ENCODE measurements at regions not wholly inside any gene's neighbourhood (a gene's known extent, or its start where the extent isn't known, plus 50 kb on each side); places are given as distances from the start of the nearest gene placed in this dataset.

GRCh38 chr6:80522576-80522975 is 416.1 kb downstream of the BCKDHB start:
- TF ChIP-seq ZBTB4 (CRISPR knock-in tag; IDR thresholded peaks at IDR 0.05) (no peak), ZBTB40 (IDR thresholded peaks at IDR 0.05; ENCODE audit: borderline replicate concordance) (no peak), CHD1 (IDR thresholded peaks at IDR 0.05; ENCODE audit: low read depth, low read length) (no peak), ATF2 (IDR thresholded peaks at IDR 0.05; ENCODE audit: low read length) (no peak), SIN3A (IDR thresholded peaks at IDR 0.05; ENCODE audit: low read depth, low read length) (no peak), IRF4 (IDR thresholded peaks at IDR 0.05; ENCODE audit: low read depth, low read length) (no peak), RCOR1 (conservative IDR thresholded peaks at IDR 0.05; ENCODE audit: low read depth, low read length) (no peak)
- Histone ChIP-seq H3K79me2 (ENCODE audit: control insufficient read depth, insufficient read depth, low read length) (no peaks in the 10 kb centered on the region), H2AFZ (ENCODE audit: control insufficient read depth, low read depth, low read length) (no peak overlapping the region), H4K20me1 (ENCODE audit: control insufficient read depth, insufficient read depth) (no peaks in the 10 kb centered on the region), H3K4me1 (ENCODE audit: control insufficient read depth, insufficient read depth, low read length) (no peaks in the 10 kb centered on the region), H3K9ac (ENCODE audit: control insufficient read depth, insufficient read depth, low read length) (no peak overlapping the region), H3K9me3 (replicated peaks; ENCODE audit: control insufficient read depth, insufficient read depth, low read length) (no peaks in the 10 kb centered on the region), H3K4me2 (ENCODE audit: control insufficient read depth, insufficient read depth) (no peak overlapping the region), H3K27me3 (replicated peaks in 1 of 2; ENCODE audit: control insufficient read depth in 2 of 2, insufficient read depth in 2 of 2, low read length in 1 of 2) (no peaks in the 10 kb centered on the region), H3K4me3 (no peak overlapping the region), H3K27ac (ENCODE audit: control insufficient read depth, insufficient read depth) (no peak overlapping the region), H3K36me3 (ENCODE audit: control insufficient read depth in 2 of 2, insufficient read depth in 2 of 2, low read length in 1 of 2) (no peaks in the 10 kb centered on the region)
- 20% methylated on average over 4 of the region's 4 CpGs for WGBS (ENCODE audit: insufficient coverage, insufficient replicate concordance, low lambda C conversion rate, missing lambda C conversion rate)
- in situ Hi-C loops (cut with MboI) = no loop called here
- intact Hi-C loops (cut with micrococcal nuclease; ENCODE audit: unreplicated experiment) = no loop called here
- ChIA-PET CTCF (interaction anchor here (1.2 kb wide), 1 partner anchor 66 kb away, joined by 3 read pairs; no protein-coding TSS in a partner anchor), SMC1A (ENCODE audit: uncharacterized antibody, unreplicated experiment) (interaction anchor here (0.8 to 1.5 kb wide), 2 partner anchors 14 to 341 kb away, joined by 3 to 7 read pairs; no protein-coding TSS in a partner anchor), POLR2A (no interaction called here), RAD21 (ENCODE audit: unreplicated experiment) (interaction anchor here (0.7 to 1.1 kb wide), 2 partner anchors 8 to 308 kb away, joined by 3 to 5 read pairs; no protein-coding TSS in a partner anchor)
- BruUV-seq (replicated peaks) = no TSS peak
- DNase-seq (ENCODE audit: low read depth, low spot score) (no peak), FAIRE-seq (no peak), ATAC-seq (no peak)
